ENCODE measurements at regions not wholly inside any gene's neighbourhood (a gene's known extent, or its start where the extent isn't known, plus 50 kb on each side); places are given as distances from the start of the nearest gene placed in this dataset.
"Not testable (repeated sequence)": the region's sequence is repeated elsewhere in the genome, so short reads cannot be mapped to it uniquely, and the experiment has no call there.

GRCh38 chr2:242032780-242033656 lies 163.5 kb downstream of the RTP5 start:
- DNase-seq, result no peak

GRCh38 chr2:242034138-242034537 lies 164.6 kb downstream of the RTP5 start:
- DNase-seq, result no peak

- DNase-seq, result no peak
These were observed 165.7 kb downstream of the RTP5 start for GRCh38 chr2:242034996-242035814.

GRCh38 chr2:242035858-242036652 lies 166.5 kb downstream of the RTP5 start:
- DNase-seq, result no peak

GRCh38 chr2:242036653-242036950 lies 167.1 kb downstream of the RTP5 start:
- DNase-seq, result no peak

GRCh38 chr2:242038166-242038927 lies 168.8 kb downstream of the RTP5 start:
- no peak for DNase-seq

- DNase-seq, result no peak
These were observed 169.4 kb downstream of the RTP5 start for GRCh38 chr2:242038928-242039341.

GRCh38 chr2:242040303-242040655 lies 170.8 kb downstream of the RTP5 start:
- no peak for DNase-seq

- no peak for DNase-seq
These were observed 171.2 kb downstream of the RTP5 start for GRCh38 chr2:242040681-242041080.

- DNase-seq, result no peak
These were observed 172.3 kb downstream of the RTP5 start for GRCh38 chr2:242041816-242042215.

- no peak for DNase-seq
These were observed 174.2 kb downstream of the RTP5 start for GRCh38 chr2:242043538-242044312.

GRCh38 chr2:242044313-242044590 lies 174.7 kb downstream of the RTP5 start:
- no peak for DNase-seq

GRCh38 chr2:242045596-242046144 lies 176.1 kb downstream of the RTP5 start:
- not testable (repeated sequence) for DNase-seq

GRCh38 chr2:242046206-242046826 lies 176.8 kb downstream of the RTP5 start:
- no peak for DNase-seq

- no peak for DNase-seq
These were observed 178.4 kb downstream of the RTP5 start for GRCh38 chr2:242047963-242048362.

- no peak for DNase-seq
These were observed 178.9 kb downstream of the RTP5 start for GRCh38 chr2:242048479-242048878.

GRCh38 chr2:242049492-242049891 lies 180.0 kb downstream of the RTP5 start:
- DNase-seq, result not testable (repeated sequence)

GRCh38 chr2:242051463-242051862 lies 181.9 kb downstream of the RTP5 start:
- no peak for DNase-seq

GRCh38 chr2:242052421-242052820 lies 182.9 kb downstream of the RTP5 start:
- DNase-seq, result no peak

GRCh38 chr2:242053921-242054320 lies 184.4 kb downstream of the RTP5 start:
- no peak for DNase-seq

GRCh38 chr2:242054406-242054805 lies 184.9 kb downstream of the RTP5 start:
- no peak for DNase-seq
